HCT116 (cell line): ENCODE measurements at regions not wholly inside any gene's neighbourhood (a gene's known extent, or its start where the extent isn't known, plus 50 kb on each side); places are given as distances from the start of the nearest gene placed in this dataset.

Experiments
- ATAC-seq: fragments of 200-7000 bp; cut with Tn5 transposase; 2 replicates; pipeline ENCODE4 v1.9.1; 2020; ENCODE audit warnings: mild to moderate bottlenecking, moderate library complexity
- BruUV-seq: library from RNA; stranded (reverse); fragments of 400-500 nt; replicated peaks from 2 replicates; lab custom pipeline; 2021; lab: Mats Ljungman, UMichigan
- CTCF ChIA-PET: fragments of 300-600 bp; sonication (Branson Sonifier 250); formaldehyde crosslinking; loops from one replicate; lab custom pipeline; 2021; ENCODE audit warnings: antibody characterized with exemption; lab: Charles Lee
- POLR2A ChIA-PET: fragments of 300-600, 350-600 bp; sonication (Branson Sonifier 250); formaldehyde crosslinking; loops from one replicate; lab custom pipeline; 2021; ENCODE audit warnings: antibody characterized with exemption; lab: Charles Lee
- RAD21 ChIA-PET, 2 experiments: fragments of 300-600 bp; sonication (Branson Sonifier 250); formaldehyde crosslinking; loops; one replicate each; lab custom pipeline; 2023; ENCODE audit warnings: low total read pairs in 2 of 2; ENCODE audit not compliant: uncharacterized antibody in 2 of 2, unreplicated experiment in 2 of 2, low non-redundant PET in 1 of 2; lab: Charles Lee
- DNase-seq: peaks from one replicate; pipeline ENCODE4 v3.0.0-alpha.2; 2010; ENCODE audit warnings: low read depth, low spot score
- H2AFZ ChIP-seq: fragments of 200-600 bp; shearing (Covaris generic), sonication (generic); 2 replicates; pipeline ENCODE4 v1.6.1; 2017; ENCODE audit warnings: low read depth, mixed run types, mixed read lengths, antibody characterized with exemption, low read length; ENCODE audit not compliant: poor library complexity, severe bottlenecking
- H3K27ac ChIP-seq: 2 replicates; pipeline ENCODE4 v1.5.1; 2012; ENCODE audit warnings: low read depth, low read length
- H3K27me3 ChIP-seq: fragments of 200-600 bp; sonication (generic); 2 replicates; pipeline ENCODE4 v1.6.1; 2016; ENCODE audit warnings: mixed run types, low read length, mixed read lengths; ENCODE audit not compliant: insufficient read depth
- H3K36me3 ChIP-seq, 2 experiments: fragments of 200-500 bp in 1 of 2; fragments of 200-600 bp in 1 of 2; sonication (Bioruptor generic) in 1 of 2; sonication (generic) in 1 of 2; 2 replicates each; pipeline versions ENCODE4 v1.5.1 to v1.6.1; 2014 to 2016; ENCODE audit warnings: low read length in 2 of 2, inconsistent platforms in 1 of 2, mixed read lengths in 1 of 2, mixed run types in 1 of 2; ENCODE audit not compliant: insufficient read depth in 2 of 2, control insufficient read depth in 1 of 2
- H3K4me1 ChIP-seq, 2 experiments: fragments of 200-600 bp in 1 of 2; sonication (generic) in 1 of 2; 2 replicates each; pipeline versions ENCODE4 v1.5.1 to v1.6.1; 2012 to 2017; ENCODE audit warnings: low read length in 2 of 2, inconsistent platforms in 1 of 2, mild to moderate bottlenecking in 1 of 2, mixed read lengths in 1 of 2, mixed run types in 1 of 2, moderate library complexity in 1 of 2; ENCODE audit not compliant: insufficient read depth in 2 of 2, control insufficient read depth in 1 of 2
- H3K4me2 ChIP-seq: fragments of 200-600 bp; sonication (generic); 2 replicates; pipeline ENCODE4 v1.6.1; 2017; ENCODE audit warnings: mixed run types, low read length, mixed read lengths
- H3K4me3 ChIP-seq, 2 experiments: fragments of 200-600 bp in 1 of 2; sonication (generic) in 1 of 2; replicated peaks in 1 of 2; 2 replicates each; pipeline ENCODE4 v1.5.1; 2011 to 2016; ENCODE audit warnings: low read length in 2 of 2, control low read depth in 1 of 2, low read depth in 1 of 2, mild to moderate bottlenecking in 1 of 2, mixed read lengths in 1 of 2, mixed run types in 1 of 2
- H3K79me2 ChIP-seq: fragments of 200-600 bp; sonication (generic); 2 replicates; pipeline ENCODE4 v1.6.1; 2017; ENCODE audit warnings: mild to moderate bottlenecking, mixed run types, low read length, moderate library complexity, mixed read lengths; ENCODE audit not compliant: insufficient read depth
- H3K9ac ChIP-seq: fragments of 200-600 bp; sonication (generic); 2 replicates; pipeline ENCODE4 v1.6.1; 2016; ENCODE audit warnings: low read length, mixed read lengths
- H3K9me2 ChIP-seq: fragments of 200-600 bp; sonication (generic), shearing (Covaris generic); 2 replicates; pipeline ENCODE4 v1.6.1; 2017; ENCODE audit warnings: mixed run types, mild to moderate bottlenecking, moderate library complexity; ENCODE audit not compliant: insufficient read depth
- H3K9me3 ChIP-seq, 2 experiments: fragments of 200-500 bp in 1 of 2; fragments of 200-600 bp in 1 of 2; sonication (Bioruptor generic) in 1 of 2; sonication (generic) in 1 of 2; 2 replicates each; pipeline ENCODE4 v1.6.1; 2014 to 2017; ENCODE audit warnings: low read length in 2 of 2, mixed read lengths in 2 of 2, inconsistent platforms in 1 of 2, low read depth in 1 of 2, mild to moderate bottlenecking in 1 of 2, mixed run types in 1 of 2, moderate library complexity in 1 of 2; ENCODE audit not compliant: control insufficient read depth in 1 of 2, insufficient read depth in 1 of 2
- H4K20me1 ChIP-seq: fragments of 200-600 bp; sonication (generic), shearing (Covaris generic); 2 replicates; pipeline ENCODE4 v1.6.1; 2017; ENCODE audit warnings: mixed run types, mild to moderate bottlenecking, moderate library complexity; ENCODE audit not compliant: insufficient read depth
- CEBPB ChIP-seq: IDR thresholded peaks from 2 replicates; pipeline ENCODE4 v1.6.1; 2012; ENCODE audit warnings: low read depth
- EZH2phosphoT487 ChIP-seq: fragments of 200-600 bp; IDR thresholded peaks from 2 replicates; pipeline ENCODE4 v1.6.1; 2018; ENCODE audit warnings: antibody characterized with exemption, borderline replicate concordance
- FOSL1 ChIP-seq: IDR thresholded peaks from 2 replicates; pipeline ENCODE4 v1.6.1; 2012; ENCODE audit warnings: low read depth
- JUND ChIP-seq: IDR thresholded peaks from 2 replicates; pipeline ENCODE4 v1.6.1; 2012
- POLR2A ChIP-seq: IDR thresholded peaks from 2 replicates; pipeline ENCODE4 v1.7.0; 2011; ENCODE audit warnings: borderline replicate concordance; ENCODE audit not compliant: insufficient read depth, insufficient read length; ENCODE audit errors: extremely low read depth
- SIN3A ChIP-seq: IDR thresholded peaks from 2 replicates; pipeline ENCODE4 v1.6.1; 2012; ENCODE audit warnings: low read depth
- SRF ChIP-seq: IDR thresholded peaks from 2 replicates; pipeline ENCODE4 v1.6.1; 2012; ENCODE audit warnings: low read depth
- YY1 ChIP-seq: IDR thresholded peaks from 2 replicates; pipeline ENCODE4 v1.6.1; 2011; ENCODE audit warnings: low read length, low read depth, moderate library complexity, mild to moderate bottlenecking; ENCODE audit not compliant: insufficient replicate concordance; ENCODE audit errors: extremely low read depth
- ZFX ChIP-seq: fragments of 450-650 bp; IDR thresholded peaks from 2 replicates; pipeline ENCODE4 v1.6.1; 2017
- ZNF274 ChIP-seq: fragments of 200-500 bp; sonication (Bioruptor generic); IDR thresholded peaks from 2 replicates; pipeline ENCODE4 v1.6.1; 2014; ENCODE audit warnings: mild to moderate bottlenecking, low read depth, low read length, inconsistent platforms
- intact Hi-C: fragments of 100-400 bp; cut with micrococcal nuclease; formaldehyde crosslinking; loops from 2 replicates; pipeline ENCODE4 v1.10.0; 2022
- TF ChIP-seq, protein P1 (sequence below), 3 experiments: fragments of 200-600 bp in 1 of 3; sonication (generic) in 1 of 3; IDR thresholded peaks in 2 of 3; conservative IDR thresholded peaks in 1 of 3; 2 replicates each; pipeline ENCODE4 v1.5.1; 2012 to 2017; ENCODE audit warnings: low read depth in 2 of 3, low read length in 2 of 3, antibody characterized with exemption in 1 of 3, borderline replicate concordance in 1 of 3, control low read depth in 1 of 3, mild to moderate bottlenecking in 1 of 3, mixed read lengths in 1 of 3, mixed run types in 1 of 3, moderate library complexity in 1 of 3; ENCODE audit not compliant: insufficient read depth in 1 of 3
- TF ChIP-seq, protein P2 (sequence below): IDR thresholded peaks from 2 replicates; pipeline ENCODE4 v1.6.1; 2012
- TF ChIP-seq, protein P3 (sequence below): IDR thresholded peaks from 2 replicates; pipeline ENCODE4 v1.6.1; 2012

DNA sequence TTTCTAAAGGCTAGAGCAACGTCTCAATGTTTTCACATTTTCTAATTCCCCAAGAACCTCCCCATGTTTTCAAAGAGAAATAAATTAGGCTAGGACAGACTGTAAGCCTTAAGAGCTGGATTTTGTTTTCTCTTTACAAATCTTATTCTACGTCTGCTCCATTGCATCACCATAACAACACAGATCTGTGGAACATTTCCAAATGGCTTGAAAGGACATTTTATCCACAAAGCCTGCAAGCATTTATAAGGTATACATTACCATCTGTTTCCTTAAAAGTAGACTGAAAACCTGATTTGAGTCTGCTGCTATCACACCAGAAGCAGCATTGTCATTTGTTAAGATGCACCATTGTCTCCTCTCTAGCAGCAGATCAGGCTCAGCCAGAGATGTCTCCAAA, 115.3 kb upstream of the PLEKHA5 start (continued):
- TF ChIP-seq, protein P1, sequence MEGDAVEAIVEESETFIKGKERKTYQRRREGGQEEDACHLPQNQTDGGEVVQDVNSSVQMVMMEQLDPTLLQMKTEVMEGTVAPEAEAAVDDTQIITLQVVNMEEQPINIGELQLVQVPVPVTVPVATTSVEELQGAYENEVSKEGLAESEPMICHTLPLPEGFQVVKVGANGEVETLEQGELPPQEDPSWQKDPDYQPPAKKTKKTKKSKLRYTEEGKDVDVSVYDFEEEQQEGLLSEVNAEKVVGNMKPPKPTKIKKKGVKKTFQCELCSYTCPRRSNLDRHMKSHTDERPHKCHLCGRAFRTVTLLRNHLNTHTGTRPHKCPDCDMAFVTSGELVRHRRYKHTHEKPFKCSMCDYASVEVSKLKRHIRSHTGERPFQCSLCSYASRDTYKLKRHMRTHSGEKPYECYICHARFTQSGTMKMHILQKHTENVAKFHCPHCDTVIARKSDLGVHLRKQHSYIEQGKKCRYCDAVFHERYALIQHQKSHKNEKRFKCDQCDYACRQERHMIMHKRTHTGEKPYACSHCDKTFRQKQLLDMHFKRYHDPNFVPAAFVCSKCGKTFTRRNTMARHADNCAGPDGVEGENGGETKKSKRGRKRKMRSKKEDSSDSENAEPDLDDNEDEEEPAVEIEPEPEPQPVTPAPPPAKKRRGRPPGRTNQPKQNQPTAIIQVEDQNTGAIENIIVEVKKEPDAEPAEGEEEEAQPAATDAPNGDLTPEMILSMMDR (IDR thresholded peaks at IDR 0.05 in 2 of 3, conservative IDR thresholded peaks at IDR 0.05 in 1 of 3; ENCODE audit: borderline replicate concordance in 1 of 3, insufficient read depth in 1 of 3, low read depth in 2 of 3, low read length in 2 of 3): no peak
- TF ChIP-seq, protein P2, sequence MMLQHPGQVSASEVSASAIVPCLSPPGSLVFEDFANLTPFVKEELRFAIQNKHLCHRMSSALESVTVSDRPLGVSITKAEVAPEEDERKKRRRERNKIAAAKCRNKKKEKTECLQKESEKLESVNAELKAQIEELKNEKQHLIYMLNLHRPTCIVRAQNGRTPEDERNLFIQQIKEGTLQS: no peak

DNA sequence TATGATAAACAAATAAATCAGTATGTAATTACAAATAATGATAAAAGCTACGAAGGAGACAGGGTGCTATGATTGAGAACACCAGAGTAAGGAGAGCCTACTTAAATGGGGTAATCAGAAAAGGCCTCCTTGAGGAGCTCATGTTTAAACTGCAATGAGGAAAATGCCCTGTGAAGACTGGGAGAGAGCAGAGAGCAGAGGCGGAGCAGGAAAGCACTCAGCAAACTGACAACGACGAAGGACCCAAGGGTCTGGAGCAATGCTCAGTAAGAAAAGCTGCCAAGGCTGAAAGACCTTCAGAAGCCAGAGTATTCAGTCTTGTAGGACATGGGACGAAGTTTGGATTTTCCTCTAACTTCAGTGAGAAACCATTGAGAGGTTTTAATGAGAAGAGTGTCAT, 114.2 kb upstream of the PLEKHA5 start:
- CTCF ChIA-PET: no interaction called here

More for the DNA sequence above, 114.2 kb upstream of the PLEKHA5 start:
- no peaks in the 10 kb centered on the region for H3K79me2 ChIP-seq
- no peaks in the 10 kb centered on the region for H3K27me3 ChIP-seq
- H3K4me1 ChIP-seq: peaks cover 0 to 24% of the 10 kb centered on the region in 2 experiments; a peak in 2 of 4 replicates
- H3K9me2 ChIP-seq: no peaks in the 10 kb centered on the region
- no TSS peak for BruUV-seq
- ChIA-PET RAD21 (no interaction called here), POLR2A (no interaction called here)
- H3K9ac ChIP-seq: no peak overlapping the region
- H3K36me3 ChIP-seq: no peaks in the 10 kb centered on the region
- H3K4me3 ChIP-seq: no peak overlapping the region
- no peaks in the 10 kb centered on the region for H4K20me1 ChIP-seq
- no peak overlapping the region for H3K4me2 ChIP-seq
- intact Hi-C loops: no loop called here
- H3K9me3 ChIP-seq: no peaks in the 10 kb centered on the region
- TF ChIP-seq YY1: no peak
- TF ChIP-seq, protein P3, sequence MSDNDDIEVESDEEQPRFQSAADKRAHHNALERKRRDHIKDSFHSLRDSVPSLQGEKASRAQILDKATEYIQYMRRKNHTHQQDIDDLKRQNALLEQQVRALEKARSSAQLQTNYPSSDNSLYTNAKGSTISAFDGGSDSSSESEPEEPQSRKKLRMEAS: no peak
- TF ChIP-seq ZFX: no peak
- no peak for TF ChIP-seq POLR2A
- TF ChIP-seq, protein P1 (IDR thresholded peaks at IDR 0.05 in 2 of 3, conservative IDR thresholded peaks at IDR 0.05 in 1 of 3; ENCODE audit: borderline replicate concordance in 1 of 3, insufficient read depth in 1 of 3, low read depth in 2 of 3, low read length in 2 of 3): no peak
- no peak for TF ChIP-seq CEBPB
- no peak for TF ChIP-seq FOSL1
- no peak for TF ChIP-seq EZH2phosphoT487
- TF ChIP-seq SRF: no peak
- TF ChIP-seq, protein P2: no peak
- no peak for TF ChIP-seq JUND
- TF ChIP-seq ZNF274: no peak
- TF ChIP-seq SIN3A: no peak
- TF ChIP-seq, all 23 proteins: peak for 0
- no peak for ATAC-seq
- H2AFZ ChIP-seq: no peak overlapping the region
- DNase-seq: no peak
- no peak overlapping the region for H3K27ac ChIP-seq
